Panc1 (cell line): ENCODE measurements at regions not wholly inside any gene's neighbourhood (a gene's known extent, or its start where the extent isn't known, plus 50 kb on each side); places are given as distances from the start of the nearest gene placed in this dataset.

Experiments
- POLR2AphosphoS5 ChIP-seq: IDR thresholded peaks from 2 replicates; pipeline ENCODE4 v1.6.1; 2012; ENCODE audit warnings: mild to moderate bottlenecking, low read depth, low read length, moderate library complexity
- REST ChIP-seq, 2 experiments: IDR thresholded peaks; 2 replicates each; pipeline ENCODE4 v1.6.1; 2011 to 2012; ENCODE audit warnings: low read depth in 2 of 2, control low read depth in 1 of 2, low read length in 1 of 2, mild to moderate bottlenecking in 1 of 2, moderate library complexity in 1 of 2; ENCODE audit not compliant: insufficient read depth in 1 of 2
- SIN3A ChIP-seq: IDR thresholded peaks from 2 replicates; pipeline ENCODE4 v1.6.1; 2012; ENCODE audit warnings: low read depth, mild to moderate bottlenecking, low read length, moderate library complexity, borderline replicate concordance; ENCODE audit not compliant: insufficient read depth
- TCF7L2 ChIP-seq: IDR thresholded peaks from 2 replicates; pipeline ENCODE4 v1.6.1; 2011; ENCODE audit warnings: mild to moderate bottlenecking, low read depth, low read length, inconsistent platforms
- TF ChIP-seq, protein P1 (sequence below): fragments of 450-650 bp; IDR thresholded peaks from 2 replicates; pipeline ENCODE4 v1.5.1; 2017; ENCODE audit warnings: mild to moderate bottlenecking

- TF ChIP-seq POLR2AphosphoS5 = no peak
- TF ChIP-seq, protein P1, sequence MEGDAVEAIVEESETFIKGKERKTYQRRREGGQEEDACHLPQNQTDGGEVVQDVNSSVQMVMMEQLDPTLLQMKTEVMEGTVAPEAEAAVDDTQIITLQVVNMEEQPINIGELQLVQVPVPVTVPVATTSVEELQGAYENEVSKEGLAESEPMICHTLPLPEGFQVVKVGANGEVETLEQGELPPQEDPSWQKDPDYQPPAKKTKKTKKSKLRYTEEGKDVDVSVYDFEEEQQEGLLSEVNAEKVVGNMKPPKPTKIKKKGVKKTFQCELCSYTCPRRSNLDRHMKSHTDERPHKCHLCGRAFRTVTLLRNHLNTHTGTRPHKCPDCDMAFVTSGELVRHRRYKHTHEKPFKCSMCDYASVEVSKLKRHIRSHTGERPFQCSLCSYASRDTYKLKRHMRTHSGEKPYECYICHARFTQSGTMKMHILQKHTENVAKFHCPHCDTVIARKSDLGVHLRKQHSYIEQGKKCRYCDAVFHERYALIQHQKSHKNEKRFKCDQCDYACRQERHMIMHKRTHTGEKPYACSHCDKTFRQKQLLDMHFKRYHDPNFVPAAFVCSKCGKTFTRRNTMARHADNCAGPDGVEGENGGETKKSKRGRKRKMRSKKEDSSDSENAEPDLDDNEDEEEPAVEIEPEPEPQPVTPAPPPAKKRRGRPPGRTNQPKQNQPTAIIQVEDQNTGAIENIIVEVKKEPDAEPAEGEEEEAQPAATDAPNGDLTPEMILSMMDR = no peak
- TF ChIP-seq SIN3A = no peak
- TF ChIP-seq REST (IDR thresholded peaks at IDR 0.05; ENCODE audit: insufficient read depth in 1 of 2, low read depth in 2 of 2, low read length in 1 of 2) = no peak
- TF ChIP-seq TCF7L2 = no peak
Observed at GRCh38 chr10:33897291-33897752, 562.9 kb upstream of the NRP1 start.
